SKM-1 treated with dmso at 0.1 percent for 144 hours (cell line): ENCODE measurements at regions not wholly inside any gene's neighbourhood (a gene's known extent, or its start where the extent isn't known, plus 50 kb on each side); places are given as distances from the start of the nearest gene placed in this dataset.
A peak's percentile ranks its signal among the peaks of the same experiment; 100 is the strongest.
"Not testable (repeated sequence)": the region's sequence is repeated elsewhere in the genome, so short reads cannot be mapped to it uniquely, and the experiment has no call there.

Experiments
- DNase-seq: peaks from one replicate; lab custom pipeline; 2025; ENCODE audit not compliant: unreplicated experiment; lab: John Stamatoyannopoulos, UW

DNA sequence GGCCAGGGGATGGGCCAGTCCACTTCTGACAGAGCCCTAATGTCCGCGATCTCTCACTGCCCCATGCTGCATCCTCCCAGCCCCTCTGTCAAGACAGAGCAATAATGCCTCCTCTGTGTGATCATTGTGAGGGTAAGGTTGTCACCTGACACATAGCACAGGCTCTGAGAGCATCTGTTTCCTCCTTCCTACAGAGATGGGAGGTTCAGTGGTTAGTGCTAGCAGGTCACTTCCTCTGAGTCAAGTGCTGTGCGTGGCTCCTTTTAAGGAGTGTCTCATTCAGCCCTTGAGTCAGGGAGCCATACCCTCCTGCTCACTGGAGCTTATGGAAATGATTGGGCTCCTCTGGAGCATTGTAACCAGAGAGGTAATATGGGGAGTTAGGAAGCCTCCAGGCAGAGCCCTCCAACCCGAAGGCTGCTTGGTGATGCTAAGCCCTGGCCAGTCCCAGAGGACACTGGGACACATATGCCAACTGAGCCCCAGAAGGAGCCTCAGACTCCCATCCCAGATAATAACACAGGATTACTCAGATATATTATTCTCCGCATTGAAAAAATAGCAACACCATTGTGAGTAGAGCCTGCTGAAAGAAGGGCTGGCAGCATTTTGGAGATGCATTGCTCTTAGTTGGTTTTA lies 189.0 kb downstream of the GALNT1 start:
- no peak for DNase-seq

DNA sequence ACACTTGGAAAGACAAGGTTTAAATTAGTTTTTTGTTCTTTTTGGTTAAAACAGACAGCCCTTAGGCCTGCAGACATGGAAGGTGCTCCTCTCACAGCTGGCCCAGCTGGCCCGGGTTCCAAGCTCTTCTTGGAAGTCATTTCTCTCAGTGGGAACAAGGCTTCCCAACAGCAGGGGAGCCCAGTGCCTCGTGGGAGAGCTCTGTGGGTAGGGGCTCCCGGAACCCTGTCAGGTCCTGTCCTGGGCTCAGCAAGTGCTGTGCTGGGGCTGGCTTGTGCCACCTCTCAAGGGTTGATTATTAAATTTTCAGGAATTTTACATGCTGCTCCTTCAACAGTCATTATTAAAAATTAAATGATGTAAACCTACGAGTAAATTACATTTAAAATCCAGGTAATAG lies 189.6 kb downstream of the GALNT1 start:
- DNase-seq = no peak

DNA sequence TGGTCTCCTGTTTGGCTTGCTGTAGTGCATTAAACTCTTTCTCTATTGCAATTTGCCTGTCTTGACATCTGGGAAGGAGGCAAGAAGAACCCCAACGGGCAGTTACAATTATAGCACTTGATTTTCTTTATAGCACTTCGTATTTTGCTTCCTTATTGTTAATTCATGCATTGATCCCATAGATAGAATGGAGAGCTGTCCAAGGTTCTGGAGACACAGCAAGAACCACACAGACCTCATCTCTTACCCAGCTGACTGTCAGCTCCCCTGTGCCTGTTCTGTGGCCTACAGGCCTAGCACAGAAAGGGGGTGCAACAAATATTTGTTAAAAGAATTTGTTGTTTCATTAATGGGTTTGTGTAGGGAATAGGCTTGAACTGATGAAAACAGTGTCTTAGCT lies 194.3 kb downstream of the GALNT1 start:
- DNase-seq = no peak

DNA sequence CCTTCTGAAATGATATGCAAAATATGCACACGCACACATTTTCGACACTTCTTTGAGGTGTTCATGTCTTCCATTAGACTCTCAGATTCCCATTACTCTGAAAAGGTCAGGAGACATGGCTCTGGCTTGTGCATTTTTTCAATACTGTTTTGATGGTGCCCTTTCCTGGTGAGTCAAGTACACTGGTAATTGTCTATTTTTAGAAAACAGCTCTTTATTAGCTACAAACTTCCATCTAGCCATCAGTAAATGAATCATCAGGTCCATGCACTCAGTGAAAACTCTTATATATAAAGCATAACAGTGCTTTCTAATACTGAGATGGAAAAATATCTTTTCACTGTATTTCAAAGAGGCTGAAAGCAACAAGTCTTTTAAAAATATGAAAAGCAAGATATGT lies 194.9 kb downstream of the GALNT1 start:
- no peak for DNase-seq

DNA sequence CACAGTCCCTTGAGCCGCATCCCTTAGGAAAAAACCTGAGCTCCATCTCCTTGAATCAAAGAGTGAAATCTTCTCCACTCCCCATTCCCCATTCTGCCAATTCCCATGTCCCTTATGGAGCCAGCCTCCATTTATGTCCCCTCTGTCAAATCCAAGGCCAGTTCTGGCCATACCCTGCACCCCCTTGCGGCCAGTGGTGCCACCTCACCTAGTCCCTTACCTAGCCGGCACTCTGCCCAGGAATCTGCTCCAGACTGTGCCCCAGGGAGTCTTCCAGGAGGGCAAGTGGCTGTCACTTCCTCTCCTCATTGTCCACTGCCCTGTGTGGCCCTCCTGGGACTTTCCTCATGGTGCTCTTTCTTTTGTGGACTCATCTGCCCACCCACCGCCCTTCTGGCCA lies 195.4 kb upstream of the RMP24 start:
- no peak for DNase-seq

DNA sequence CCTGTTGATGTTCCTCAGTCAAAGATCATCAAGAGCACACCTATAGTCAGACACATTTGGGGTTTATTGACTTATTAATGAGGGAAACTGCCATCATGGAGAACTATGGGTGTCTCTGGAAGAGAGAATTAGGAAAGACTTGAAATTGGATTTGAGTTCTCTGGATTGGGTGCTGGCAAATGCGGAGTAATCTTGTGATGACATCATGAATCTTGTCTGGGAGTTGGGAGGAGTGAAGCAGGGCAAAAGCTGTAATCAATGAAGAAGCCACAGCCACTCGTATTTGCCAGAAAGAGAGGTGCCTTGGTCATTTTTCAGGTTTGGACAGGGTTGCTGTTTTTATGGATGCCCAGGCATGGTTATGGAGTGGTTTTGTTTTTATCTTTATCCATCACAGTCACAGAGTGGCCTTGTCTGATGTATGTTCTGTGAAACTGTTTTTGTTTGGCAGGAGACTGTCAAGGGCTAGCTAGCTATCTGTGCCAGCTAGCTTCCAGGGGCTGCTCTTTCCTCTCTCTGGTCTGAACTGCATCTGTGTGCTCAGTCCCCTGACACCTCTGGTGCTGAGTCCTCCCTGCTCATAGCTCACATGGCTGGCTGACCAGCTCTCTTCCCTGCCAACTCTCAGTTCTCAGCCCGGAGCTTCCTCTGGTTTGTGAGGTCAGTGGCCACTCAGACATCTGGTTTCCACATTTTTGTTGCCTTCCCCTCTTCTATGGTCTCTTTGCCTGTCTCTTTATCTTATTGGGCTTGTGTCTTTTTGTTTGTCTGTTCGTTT lies 193.4 kb upstream of the RMP24 start:
- DNase-seq = no peak

DNA sequence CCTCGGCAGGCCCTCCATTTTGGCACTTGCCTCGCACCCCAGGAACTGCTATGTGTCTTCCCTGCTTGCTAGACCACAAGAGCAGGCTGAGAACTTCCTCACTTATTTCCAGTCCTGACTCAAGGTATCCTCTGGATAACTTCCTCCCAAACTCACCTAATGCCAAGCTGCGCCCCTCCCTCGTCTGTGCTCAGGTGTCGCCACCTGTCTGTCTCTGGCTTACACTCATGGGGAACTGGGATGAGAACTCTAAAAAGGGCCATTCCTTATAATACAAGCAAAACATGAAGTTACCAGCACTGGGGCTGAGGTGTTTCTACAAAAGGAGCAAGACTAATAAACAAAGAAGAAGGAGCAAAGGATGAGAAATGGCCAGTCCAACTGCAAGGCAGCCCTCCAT lies 191.5 kb upstream of the RMP24 start:
- DNase-seq = no peak

DNA sequence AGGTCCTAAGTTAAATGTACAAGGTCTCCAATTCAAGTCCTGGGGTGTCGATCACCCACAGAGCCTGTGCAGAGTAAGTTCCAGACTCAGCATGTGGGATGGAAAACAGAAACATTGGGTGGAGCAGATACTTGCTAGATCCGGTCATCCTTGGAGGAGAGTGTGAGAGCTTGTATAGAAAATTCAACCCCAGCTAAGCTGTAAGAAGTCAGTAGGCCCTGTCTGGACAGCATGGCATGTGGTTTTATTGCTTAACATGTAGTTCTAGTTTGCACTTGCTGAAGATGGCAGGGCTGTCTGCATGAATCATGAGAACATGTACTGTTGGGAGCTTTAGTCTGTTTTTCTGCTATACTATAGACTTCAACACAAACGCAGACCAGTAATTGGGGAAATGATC lies 189.6 kb upstream of the RMP24 start:
- no peak for DNase-seq

DNA sequence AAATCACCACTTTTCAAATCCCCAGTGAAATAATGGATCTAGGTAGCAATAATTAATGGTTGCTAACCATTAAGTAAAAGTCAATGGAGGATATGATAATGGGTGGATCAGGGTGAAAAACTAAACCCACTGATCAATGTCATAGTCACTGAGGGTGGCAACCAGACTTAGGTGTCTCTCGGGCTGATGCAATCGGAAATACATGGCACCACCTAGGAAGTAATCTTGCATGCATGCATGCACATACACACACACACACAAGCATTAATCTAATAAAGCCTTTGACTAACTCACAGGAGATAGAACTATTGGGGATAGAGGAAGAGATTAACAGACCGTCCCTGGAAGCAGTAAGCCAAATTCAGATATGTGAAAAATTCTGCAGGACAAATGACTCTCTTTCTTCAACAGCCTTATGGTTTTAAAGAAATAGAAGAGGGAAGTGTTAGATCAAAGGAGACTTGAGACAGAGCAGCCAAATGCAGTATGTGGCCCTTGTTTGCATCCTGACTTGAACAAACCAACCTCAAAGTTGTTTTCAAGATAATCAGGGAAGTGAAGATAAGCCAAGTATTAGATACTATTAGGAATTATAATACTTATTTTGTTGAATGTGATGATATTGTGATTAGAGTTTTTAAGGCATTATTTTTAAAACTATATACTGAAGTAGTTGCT lies 186.0 kb upstream of the RMP24 start:
- no peak for DNase-seq

DNA sequence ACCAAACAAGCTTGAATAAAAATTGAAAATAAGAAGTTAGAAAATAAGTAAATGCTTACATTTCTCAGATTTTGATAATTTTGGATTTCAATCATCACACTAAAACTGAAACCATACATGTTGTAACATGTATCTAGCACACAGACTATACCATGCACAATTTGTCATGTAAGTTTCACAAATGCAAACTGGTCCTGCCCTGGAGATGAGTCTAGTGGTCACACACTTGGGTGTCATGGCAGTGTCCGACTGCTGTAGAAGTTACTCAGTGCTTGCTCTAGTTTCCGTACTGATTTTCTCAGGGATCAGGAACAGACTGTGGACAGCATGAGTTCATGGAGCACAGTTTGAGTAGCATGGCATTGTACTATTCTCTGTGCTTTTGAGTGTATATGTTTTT lies 182.9 kb upstream of the RMP24 start:
- no peak for DNase-seq

DNA sequence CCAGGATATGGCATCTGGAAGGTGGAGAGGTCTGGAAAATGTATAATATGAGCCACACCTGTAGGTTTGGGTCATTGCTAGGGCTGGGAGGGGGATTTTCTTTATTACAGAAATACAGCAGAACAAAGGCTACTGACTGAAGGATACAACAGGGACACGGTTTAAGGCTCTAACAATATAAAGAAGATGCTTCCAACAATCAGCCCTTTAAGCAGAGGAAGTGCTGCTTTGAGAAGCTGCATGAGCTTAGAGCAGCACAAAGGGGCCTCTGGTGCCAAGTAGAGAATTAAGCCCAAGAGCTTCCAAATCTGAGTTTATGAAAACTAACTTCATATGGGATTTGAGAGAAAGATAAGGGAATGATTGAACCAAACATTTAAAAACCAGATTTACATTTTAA lies 174.5 kb upstream of the RMP24 start:
- DNase-seq = no peak

DNA sequence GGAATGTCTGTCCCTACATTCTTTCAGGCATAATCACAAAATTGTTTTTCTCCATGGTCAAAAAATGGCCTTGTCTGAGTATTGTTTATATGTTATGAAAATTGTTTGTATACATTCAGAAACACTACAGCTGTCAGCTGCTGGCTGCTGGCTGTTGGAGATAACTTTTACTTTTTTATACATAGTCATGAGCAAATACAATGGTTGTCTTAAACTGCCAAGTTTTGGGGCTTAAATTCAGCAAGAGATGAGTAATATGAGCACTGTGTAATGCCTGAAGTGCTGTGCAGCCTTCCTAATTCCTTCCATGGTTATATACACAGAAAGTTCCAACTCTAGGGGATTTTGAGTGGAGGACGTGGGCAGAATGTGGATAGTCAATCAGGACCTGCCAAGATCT lies 168.9 kb upstream of the RMP24 start:
- DNase-seq = no peak

DNA sequence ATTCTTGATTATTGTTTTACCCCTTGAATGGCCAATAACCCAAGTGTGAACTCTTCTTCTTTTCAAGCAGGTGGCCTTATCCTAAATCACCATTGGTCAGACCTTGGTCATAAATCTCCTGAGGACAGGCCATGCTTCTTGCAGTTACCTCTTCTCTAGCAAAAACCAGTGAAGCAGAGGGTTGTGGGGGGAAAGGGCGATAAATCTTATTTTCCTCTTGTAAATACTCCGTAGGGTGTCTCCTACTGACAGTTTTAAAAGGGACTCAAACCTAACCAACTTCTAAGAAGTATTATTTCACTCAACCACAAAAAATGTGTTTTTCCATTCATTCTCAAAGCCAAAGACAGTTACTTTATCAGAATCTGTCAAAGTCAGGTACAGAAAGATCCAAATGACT lies 168.1 kb upstream of the RMP24 start:
- no peak for DNase-seq

DNA sequence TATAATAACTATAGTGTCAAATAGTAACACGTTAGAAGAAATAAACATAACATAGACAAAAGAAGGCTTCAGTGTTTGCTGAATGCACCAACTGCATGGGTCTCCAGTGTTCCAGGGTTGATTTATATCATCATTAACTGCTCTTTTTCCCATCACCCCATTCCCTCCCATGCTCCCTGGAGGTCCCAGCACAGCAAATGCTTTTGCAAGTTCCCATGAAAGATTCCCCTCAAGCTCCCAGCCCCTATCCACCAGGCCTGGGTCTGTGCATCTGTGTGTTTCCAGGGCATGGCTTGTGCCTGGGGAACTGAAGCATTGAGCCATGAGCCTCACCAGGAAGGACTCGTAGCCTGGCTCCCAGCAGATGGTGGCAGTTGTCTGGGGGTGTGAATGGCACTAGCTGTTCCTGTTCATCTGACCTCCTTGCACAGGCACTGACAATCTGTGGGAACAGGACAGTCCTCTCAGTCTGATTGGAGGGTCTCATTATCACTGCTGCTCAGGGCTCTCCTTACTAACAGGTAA lies 164.6 kb upstream of the RMP24 start:
- no peak for DNase-seq

DNA sequence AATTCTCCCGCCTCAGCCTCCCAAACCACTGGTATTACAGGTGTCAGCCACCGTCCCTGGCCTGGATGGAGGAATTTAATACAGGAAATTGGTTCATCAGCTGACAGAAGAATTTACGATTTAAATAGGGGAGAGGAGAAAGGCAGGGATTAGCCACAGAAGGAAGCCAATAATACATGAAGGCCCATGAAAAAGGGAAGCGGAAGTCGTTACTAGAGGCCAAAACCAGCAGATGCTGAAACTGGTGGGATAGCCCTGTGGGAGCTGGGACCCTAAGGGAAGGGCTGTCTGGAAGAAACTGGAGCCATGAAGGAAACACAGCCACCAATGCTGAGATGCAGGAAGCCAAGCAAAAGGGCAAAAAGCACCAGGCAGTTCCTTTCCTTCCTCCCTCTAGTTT lies 163.7 kb upstream of the RMP24 start:
- DNase-seq = peak; percentile 21

DNA sequence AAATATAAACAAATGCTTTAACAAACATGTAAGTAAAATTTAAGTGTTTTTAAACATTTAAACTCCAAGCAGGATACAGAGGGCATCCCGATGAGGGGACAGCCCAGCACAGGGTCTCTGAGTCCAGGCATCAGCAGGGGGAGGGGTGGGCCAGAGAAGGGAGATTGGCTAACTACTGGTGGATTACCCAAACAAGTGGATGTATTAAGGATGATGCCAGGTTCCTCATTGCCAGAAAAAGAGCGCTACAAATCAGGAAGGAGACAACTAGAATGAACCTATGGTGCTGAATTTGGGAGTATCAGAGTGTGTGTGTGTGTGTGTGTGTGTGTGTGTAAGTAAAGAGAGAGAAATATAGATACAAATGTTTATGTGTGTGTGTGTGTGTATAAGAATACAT lies 162.0 kb upstream of the RMP24 start:
- DNase-seq = no peak

DNA sequence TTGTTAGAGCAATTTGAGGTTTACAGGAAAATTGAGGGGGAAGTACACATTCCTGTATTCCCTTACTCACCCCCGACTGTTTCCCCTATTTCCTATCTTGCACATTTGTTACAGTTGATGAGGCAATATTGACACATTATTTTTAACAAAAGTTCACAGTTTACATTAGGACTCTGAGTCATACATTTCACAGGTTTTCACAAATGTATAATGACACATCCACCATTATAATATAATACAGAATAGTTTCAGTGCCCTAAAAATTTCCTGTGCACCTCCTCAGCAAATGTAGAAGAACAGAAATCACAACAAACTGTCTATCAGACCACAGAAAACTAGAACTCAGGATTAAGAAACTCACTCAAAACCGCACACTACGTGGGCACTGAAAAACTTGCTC lies 160.6 kb upstream of the RMP24 start:
- no peak for DNase-seq

DNA sequence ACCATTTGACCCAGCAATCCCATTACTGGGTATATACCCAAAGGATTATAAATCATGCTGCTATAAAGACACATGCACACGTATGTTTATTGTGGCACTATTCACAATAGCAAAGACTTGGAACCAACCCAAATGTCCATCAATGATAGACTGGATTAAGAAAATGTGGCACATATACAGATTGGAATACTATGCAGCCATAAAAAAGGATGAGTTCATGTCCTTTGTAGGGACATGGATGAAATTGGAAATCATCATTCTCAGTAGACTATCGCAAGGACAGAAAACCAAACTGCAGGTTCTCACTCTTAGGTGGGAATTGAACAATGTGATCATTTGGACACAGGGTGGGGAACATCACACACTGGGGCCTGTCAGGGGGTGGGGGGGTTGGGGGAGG lies 157.5 kb upstream of the RMP24 start:
- DNase-seq = not testable (repeated sequence)

DNA sequence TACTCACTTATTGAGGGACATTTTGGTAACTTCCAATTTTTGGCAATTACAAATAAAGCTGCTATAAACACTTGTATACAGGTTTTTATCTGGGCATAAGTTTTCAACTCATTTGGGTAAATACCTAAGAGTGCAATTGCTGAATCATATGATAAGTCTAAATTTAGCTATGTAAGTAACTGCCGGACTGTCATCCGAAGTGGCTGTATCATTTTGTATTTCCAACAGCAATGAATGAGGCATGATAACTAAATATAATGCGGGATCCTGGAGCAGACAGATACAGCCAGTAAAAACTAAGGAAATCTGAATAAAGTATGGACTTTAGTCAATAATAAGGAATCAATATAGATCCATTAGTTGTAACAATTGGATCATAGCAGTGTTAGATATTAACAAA lies 156.5 kb upstream of the RMP24 start:
- DNase-seq = no peak

DNA sequence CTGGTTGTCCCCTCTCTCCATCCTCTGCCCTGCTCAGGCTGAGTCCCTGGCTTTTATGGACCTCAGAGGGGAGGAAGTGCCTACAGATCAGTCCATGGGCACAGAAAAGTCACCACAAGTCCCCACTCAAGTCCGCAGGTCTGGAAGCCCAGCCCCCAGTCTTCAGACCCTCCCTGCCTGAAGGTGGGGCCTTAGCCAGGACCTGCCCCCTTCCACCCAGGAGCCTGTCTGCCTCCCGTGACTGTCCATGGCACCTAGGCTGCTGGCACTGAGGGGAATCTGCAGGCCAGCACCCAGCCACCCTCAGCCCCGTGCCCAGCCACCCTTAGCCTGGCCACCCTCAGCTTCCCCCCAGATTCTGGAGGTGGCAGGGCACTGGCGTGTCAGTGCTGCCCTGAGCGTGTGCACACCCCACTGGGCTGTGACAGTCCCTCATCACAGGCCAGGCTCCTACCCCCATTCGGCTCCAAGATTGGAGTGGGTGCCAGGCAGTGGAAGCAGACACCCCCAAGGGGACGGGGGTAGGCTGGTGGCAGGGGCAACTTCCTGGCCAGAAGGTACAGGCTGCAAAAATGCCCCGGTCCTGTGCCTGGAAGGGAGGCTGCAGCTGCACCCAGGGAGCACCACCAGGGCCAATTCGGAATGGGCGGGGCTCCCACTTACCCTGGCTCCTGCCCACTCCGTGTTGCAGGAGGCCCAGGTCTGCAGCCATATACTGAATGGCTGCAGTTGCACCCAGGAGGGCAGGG lies 154.7 kb upstream of the RMP24 start:
- DNase-seq = no peak

DNA sequence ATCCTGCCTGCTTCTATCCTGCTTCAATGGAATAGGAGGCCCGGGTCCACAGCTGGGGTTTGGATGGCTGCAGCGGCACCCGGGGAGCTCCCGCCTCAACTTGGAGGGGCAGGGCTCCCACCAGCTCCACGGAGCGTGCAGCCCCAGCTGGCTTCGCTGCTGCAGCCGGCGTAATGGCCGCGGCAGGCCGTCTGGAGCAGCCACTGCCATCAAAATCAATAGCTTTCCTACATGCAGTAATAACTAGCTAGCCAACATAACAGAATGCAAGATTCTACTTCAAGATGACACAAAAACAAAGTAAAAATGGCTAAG lies 154.2 kb upstream of the RMP24 start:
- no peak for DNase-seq

DNA sequence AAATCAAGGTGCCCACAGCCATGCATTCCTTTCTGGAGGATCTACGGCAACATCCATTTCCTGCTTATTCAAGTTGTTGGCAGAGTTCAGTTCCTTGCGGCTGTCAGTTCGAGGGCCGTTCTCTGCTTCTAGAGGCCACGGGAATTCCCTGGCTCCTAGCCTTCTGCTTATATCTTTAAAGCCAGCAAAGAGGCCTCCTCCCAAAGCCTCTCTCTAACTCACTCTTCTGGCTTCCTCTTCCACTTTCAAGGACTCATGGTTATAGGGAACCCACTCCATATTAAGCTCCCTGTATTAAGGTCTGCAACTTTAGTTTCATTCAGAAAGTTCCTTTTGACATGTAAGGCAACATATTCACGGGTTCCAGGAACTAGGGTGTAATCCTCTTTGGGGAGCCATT lies 150.1 kb upstream of the RMP24 start:
- DNase-seq = no peak
